Coronary artery (tissue), 2 donors: ENCODE measurements at regions not wholly inside any gene's neighbourhood (a gene's known extent, or its start where the extent isn't known, plus 50 kb on each side); places are given as distances from the start of the nearest gene placed in this dataset.

Experiments used
- DNase-seq: peaks from one replicate; pipeline ENCODE4 v3.0.0-alpha.2; 2017; ENCODE audit warnings: low spot score
- H3K27ac ChIP-seq, 2 donors: fragments of 200-600 bp; sonication (generic); one replicate each; pipeline ENCODE4 v1.5.1; 2016 to 2019
- H3K4me3 ChIP-seq: fragments of 200-600 bp; sonication (generic); 2 replicates; pipeline ENCODE4 v1.5.1; 2016; ENCODE audit warnings: mild to moderate bottlenecking, moderate library complexity
- TF ChIP-seq, protein P1 (sequence below): fragments of 200-600 bp; sonication (generic); IDR thresholded peaks from one replicate; pipeline ENCODE4 v1.5.1; 2019; ENCODE audit warnings: antibody characterized with exemption

DNA sequence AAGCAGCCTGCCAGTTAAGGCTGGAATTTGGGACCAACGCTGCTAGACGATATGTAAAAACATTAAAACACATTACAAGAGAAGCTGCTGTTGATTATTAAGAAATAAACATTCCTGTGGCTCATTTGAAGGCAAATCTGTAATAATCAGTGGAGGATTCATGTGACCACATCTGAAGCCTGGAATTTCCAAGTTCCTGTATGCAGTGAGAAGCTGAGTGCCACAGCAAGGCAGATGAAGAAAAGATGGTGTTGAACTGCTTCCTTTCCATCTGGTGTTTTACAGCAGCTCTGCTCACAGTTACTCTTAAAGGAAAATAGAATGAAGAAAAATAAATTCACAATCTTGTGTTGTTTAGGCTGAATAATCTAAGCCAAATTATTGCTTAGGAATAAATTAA, 139.3 kb upstream of the ROBO2 start:
- H3K27ac ChIP-seq = no peak overlapping the region
- DNase-seq = no peak
- TF ChIP-seq, protein P1, sequence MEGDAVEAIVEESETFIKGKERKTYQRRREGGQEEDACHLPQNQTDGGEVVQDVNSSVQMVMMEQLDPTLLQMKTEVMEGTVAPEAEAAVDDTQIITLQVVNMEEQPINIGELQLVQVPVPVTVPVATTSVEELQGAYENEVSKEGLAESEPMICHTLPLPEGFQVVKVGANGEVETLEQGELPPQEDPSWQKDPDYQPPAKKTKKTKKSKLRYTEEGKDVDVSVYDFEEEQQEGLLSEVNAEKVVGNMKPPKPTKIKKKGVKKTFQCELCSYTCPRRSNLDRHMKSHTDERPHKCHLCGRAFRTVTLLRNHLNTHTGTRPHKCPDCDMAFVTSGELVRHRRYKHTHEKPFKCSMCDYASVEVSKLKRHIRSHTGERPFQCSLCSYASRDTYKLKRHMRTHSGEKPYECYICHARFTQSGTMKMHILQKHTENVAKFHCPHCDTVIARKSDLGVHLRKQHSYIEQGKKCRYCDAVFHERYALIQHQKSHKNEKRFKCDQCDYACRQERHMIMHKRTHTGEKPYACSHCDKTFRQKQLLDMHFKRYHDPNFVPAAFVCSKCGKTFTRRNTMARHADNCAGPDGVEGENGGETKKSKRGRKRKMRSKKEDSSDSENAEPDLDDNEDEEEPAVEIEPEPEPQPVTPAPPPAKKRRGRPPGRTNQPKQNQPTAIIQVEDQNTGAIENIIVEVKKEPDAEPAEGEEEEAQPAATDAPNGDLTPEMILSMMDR = no peak
- H3K4me3 ChIP-seq = no peak overlapping the region

DNA sequence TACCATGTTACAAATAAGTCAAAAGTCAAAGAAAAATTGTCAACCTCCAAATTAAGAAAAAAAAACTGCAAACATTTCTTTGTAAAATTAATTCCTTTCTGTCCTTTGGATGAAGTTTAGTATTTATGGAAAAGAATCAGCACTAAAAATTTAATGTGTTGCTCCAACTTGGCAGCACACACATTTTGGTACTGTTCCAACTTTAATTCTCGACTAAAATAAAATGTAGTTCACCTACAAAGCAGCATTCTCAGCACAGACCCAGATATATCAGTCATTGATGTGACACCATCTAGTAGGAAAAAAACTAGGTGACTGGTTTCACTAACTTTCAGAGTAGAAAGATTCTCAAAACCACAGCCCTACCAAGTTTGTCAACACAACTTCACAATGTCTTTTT, 131.7 kb upstream of the ROBO2 start:
- no peak for DNase-seq
- Histone ChIP-seq H3K27ac (no peak overlapping the region), H3K4me3 (no peak overlapping the region)
- TF ChIP-seq, protein P1 = no peak

DNA sequence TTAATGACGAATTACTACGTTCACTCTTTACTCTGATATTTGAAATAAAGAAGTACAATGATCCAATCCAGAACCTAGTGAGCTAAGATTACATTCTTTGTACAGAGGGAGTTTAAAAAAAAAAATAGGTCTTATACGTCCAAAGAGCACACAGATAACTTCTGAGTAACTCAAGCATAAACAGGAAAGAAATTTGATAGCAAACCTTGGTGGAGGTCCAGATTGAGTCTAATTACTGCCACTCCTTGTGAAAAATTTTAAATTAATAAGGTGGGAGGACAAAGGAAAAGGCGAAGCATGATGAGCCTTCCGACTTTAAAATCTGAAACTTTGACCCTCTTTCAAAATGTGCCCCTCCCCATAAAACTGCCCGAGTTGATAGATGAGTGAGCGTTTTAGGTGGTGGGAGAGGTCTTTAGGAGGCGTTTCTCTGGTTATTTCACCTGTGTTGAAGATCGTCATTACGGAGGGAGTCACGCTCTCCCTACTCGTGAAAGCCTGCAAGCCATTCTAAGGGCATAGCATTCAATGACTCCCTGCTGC, 127.0 kb upstream of the ROBO2 start:
- DNase-seq = no peak
- TF ChIP-seq, protein P1 = no peak
- Histone ChIP-seq H3K4me3 (no peak overlapping the region), H3K27ac (no peak overlapping the region)

DNA sequence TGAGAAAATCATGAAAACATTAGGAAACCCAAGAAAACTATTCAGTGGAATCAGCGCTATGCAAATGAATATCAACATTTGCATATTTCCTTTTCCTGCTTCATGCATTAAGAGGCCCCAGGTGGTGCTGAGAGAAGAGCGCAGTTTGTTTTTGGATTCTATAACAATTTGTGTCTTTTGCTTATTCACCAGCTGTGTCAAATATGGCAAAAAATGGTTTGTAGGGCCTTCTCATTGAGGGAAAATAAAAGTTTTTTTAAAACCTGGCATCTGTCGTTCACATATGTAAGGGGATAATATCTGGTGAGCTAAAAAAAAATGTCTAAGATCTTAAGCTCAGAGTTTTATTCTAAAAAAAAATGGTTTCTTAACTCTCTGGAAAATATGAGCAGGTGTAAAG, 122.5 kb upstream of the ROBO2 start:
- Histone ChIP-seq H3K27ac (no peak overlapping the region), H3K4me3 (no peak overlapping the region)
- no peak for DNase-seq
- TF ChIP-seq, protein P1 = no peak

DNA sequence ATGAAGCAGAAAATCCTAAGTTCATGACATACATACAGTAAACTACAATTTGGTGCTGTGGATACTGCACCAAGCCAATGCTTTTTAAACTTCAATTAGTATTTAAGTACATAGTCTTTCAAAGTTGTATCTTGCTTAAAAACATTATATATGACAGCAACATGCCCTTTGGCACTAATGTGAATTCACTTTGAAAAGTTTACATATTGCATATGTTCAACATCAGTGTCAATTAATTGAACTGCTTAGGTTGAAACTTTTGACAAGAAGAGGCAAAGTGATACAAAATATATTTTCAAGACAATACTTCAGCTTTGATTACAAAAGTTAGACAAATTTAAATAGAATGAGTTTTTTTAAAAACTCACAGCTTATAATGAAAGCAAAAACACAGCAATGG, 119.4 kb upstream of the ROBO2 start:
- no peak for DNase-seq
- H3K27ac ChIP-seq = no peak overlapping the region
- TF ChIP-seq, protein P1 = no peak
- H3K4me3 ChIP-seq = no peak overlapping the region

DNA sequence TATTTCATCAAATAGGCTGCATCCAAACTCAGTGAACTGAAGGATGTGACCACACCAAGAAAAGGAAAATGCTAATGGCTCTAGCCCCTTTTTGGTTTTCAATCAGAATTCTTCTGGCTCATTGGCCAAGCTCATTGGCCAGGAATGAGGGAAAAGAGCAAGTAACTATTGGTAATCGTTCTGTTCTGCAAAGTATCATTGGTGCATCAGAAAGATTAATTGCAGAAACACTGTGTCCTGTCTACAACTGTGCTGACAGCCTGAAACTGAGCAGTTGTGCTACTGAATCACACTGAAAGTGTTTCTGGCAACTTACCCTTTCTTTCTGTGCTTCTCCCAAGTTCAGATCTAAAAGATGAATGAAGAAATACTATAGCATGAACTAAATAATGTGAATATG, 116.4 kb upstream of the ROBO2 start:
- no peak overlapping the region for H3K27ac ChIP-seq
- H3K4me3 ChIP-seq = no peak overlapping the region
- TF ChIP-seq, protein P1 = no peak
- DNase-seq = no peak

DNA sequence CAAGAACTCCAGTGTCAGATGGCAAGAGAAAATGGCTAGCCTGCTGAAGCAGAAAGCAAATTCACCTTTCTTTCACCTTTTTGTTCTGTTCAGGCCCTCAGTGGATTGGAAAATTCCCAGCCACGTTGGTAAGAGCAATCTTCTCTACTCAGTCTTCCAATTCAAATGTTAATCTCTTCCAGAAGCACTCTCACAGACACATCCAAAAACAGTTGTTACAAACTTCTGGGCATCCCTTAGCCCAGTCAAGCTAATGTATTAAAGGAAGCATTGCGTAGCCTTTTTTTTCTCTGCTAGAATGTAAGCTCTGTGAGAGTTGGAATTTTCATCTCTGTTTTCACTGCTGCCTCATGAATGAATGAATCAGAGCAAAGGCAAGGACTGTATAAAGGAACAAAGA, 109.2 kb upstream of the ROBO2 start:
- TF ChIP-seq, protein P1 = no peak
- Histone ChIP-seq H3K4me3 (no peak overlapping the region), H3K27ac (no peak overlapping the region)
- no peak for DNase-seq
